ENCODE measurements at regions not wholly inside any gene's neighbourhood (a gene's known extent, or its start where the extent isn't known, plus 50 kb on each side); places are given as distances from the start of the nearest gene placed in this dataset.

DNA sequence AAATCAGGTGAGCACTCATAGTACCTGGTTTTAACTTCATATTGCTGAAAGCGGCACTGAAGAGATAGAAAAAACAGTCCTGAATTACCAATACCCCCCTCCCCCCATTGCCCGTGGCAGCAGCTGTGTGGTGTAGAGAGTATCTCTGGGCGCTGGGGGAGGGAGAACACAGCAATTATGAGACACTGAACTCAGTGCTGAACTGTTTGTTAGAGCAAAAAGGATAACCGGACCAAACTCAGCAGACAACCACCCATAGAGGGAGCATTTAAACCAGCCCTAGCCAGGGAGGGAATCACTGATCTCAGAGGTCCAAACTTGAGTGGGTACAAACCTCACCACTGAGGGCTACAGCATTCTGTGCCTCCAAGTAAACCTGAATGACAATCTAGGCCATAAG is 457.4 kb upstream of the TEX13C start:
- TF ChIP-seq POLR2A (IDR thresholded peaks at IDR 0.05; ENCODE audit: low read depth, low read length) = no peak
- no peak for TF ChIP-seq TAF1 (IDR thresholded peaks at IDR 0.05; ENCODE audit: low read depth, low read length)
- no peak for TF ChIP-seq POLR2AphosphoS5 (IDR thresholded peaks at IDR 0.05; ENCODE audit: low read depth, low read length)
- no peak for TF ChIP-seq SPI1 (IDR thresholded peaks at IDR 0.05; ENCODE audit: low read depth, low read length)
- no peak for TF ChIP-seq POU2F2 (IDR thresholded peaks at IDR 0.05; ENCODE audit: low read depth, low read length)

Measured in GM12891 (cell line).